ENCODE measurements at regions not wholly inside any gene's neighbourhood (a gene's known extent, or its start where the extent isn't known, plus 50 kb on each side); places are given as distances from the start of the nearest gene placed in this dataset.

- DNase-seq (ENCODE audit: low read depth, low spot score) = no peak
- H3K4me3 ChIP-seq (ENCODE audit: low read length) = no peak overlapping the region
These were observed 53.3 kb upstream of the TOP3B start for GRCh38 chr22:22035771-22036314.

GRCh38 chr22:22035203-22035602 is 52.6 kb upstream of the TOP3B start:
- DNase-seq (ENCODE audit: low read depth, low spot score) = no peak

GRCh38 chr22:22034469-22035132 is 52.0 kb upstream of the TOP3B start:
- no peak for DNase-seq (ENCODE audit: low read depth, low spot score)
- no peak overlapping the region for H3K4me3 ChIP-seq (ENCODE audit: low read length)

More at GRCh38 chr22:22035203-22035602, 52.6 kb upstream of the TOP3B start:
- no peak overlapping the region for H3K4me3 ChIP-seq (ENCODE audit: low read length)

- H3K4me3 ChIP-seq (ENCODE audit: low read length) = no peak overlapping the region
- no peak for DNase-seq (ENCODE audit: low read depth, low spot score)
These were observed 51.3 kb upstream of the TOP3B start for GRCh38 chr22:22033803-22034468.

GRCh38 chr22:22032906-22033802 is 50.6 kb upstream of the TOP3B start:
- DNase-seq (ENCODE audit: low read depth, low spot score) = no peak

GRCh38 chr22:22032099-22032905 is 49.7 kb upstream of the TOP3B start:
- no peak overlapping the region for H3K4me3 ChIP-seq (ENCODE audit: low read length)
- no peak for DNase-seq (ENCODE audit: low read depth, low spot score)

More at GRCh38 chr22:22032906-22033802, 50.6 kb upstream of the TOP3B start:
- H3K4me3 ChIP-seq (ENCODE audit: low read length) = no peak overlapping the region
